Breast epithelium (tissue), 3 donors: ENCODE measurements at regions not wholly inside any gene's neighbourhood (a gene's known extent, or its start where the extent isn't known, plus 50 kb on each side); places are given as distances from the start of the nearest gene placed in this dataset.

Experiments
- CTCF ChIP-seq, 3 donors: fragments of 450-650 bp; IDR thresholded peaks; one replicate each; pipeline ENCODE4 v1.5.1; 2016 to 2017; ENCODE audit warnings: antibody characterized with exemption in 3 of 3, mild to moderate bottlenecking in 3 of 3, moderate library complexity in 3 of 3
- POLR2A ChIP-seq: fragments of 450-650 bp; IDR thresholded peaks from one replicate; pipeline ENCODE4 v1.6.1; 2016; ENCODE audit warnings: antibody characterized with exemption, mild to moderate bottlenecking, moderate library complexity
- POLR2AphosphoS5 ChIP-seq, 3 donors: sonication (generic); formaldehyde crosslinking; IDR thresholded peaks; one replicate each; pipeline ENCODE4 v1.6.1; 2017; ENCODE audit warnings: antibody characterized with exemption in 3 of 3

DNA sequence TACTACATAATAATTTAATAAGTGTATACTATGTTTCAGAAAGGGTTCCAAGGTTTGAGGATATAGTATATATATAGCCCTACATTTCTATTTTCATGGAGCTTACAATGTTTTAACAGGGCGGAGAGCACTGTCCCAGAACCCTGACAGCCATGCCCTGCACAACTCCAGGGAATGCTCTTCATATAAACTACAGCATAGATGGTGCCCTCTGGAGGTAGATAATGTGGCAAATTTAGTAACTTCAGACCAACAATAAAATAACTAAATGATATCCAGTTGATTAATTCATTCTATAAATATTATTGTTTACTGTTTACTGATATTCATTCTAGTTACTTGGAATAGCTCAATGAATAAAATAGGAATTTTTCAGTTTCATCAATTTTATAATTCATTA, 693.7 kb upstream of the CCDC179 start:
- TF ChIP-seq CTCF (IDR thresholded peaks at IDR 0.05) = no peak
- TF ChIP-seq POLR2A = no peak
- TF ChIP-seq POLR2AphosphoS5 (IDR thresholded peaks at IDR 0.05) = no peak
